Stimulated activated effector memory CD8-positive, alpha-beta T cell treated with anti-CD3 and anti-CD28 coated beads, Interleukin-12 subunit alpha, Interleukin-12 subunit beta, amount 100 ng/mL, for 72 hours (primary cell): ENCODE measurements at regions not wholly inside any gene's neighbourhood (a gene's known extent, or its start where the extent isn't known, plus 50 kb on each side); places are given as distances from the start of the nearest gene placed in this dataset.

ENCODE experiments used
- ATAC-seq: fragments of 150-1000 bp; cut with Tn5 transposase; 2 replicates; pipeline ENCODE4 v1.10.0; 2021
- DNase-seq, 2 donors: peaks; one replicate each; pipeline ENCODE4 v3.0.0; 2021 to 2022; ENCODE audit warnings: low spot score in 2 of 2
- H3K27ac Mint-ChIP-seq: one replicate; pipeline ENCODE4 v1.8.0; 2022; ENCODE audit warnings: mild to moderate bottlenecking, mixed read lengths
- H3K36me3 Mint-ChIP-seq: one replicate; pipeline ENCODE4 v1.8.0; 2022; ENCODE audit warnings: mild to moderate bottlenecking, mixed read lengths
- H3K4me1 Mint-ChIP-seq: one replicate; pipeline ENCODE4 v1.8.0; 2022; ENCODE audit warnings: mixed read lengths
- H3K4me3 Mint-ChIP-seq: one replicate; pipeline ENCODE4 v1.8.0; 2022; ENCODE audit warnings: mild to moderate bottlenecking, mixed read lengths
- H3K9me3 Mint-ChIP-seq: one replicate; pipeline ENCODE4 v1.8.0; 2022; ENCODE audit warnings: mixed read lengths

DNA sequence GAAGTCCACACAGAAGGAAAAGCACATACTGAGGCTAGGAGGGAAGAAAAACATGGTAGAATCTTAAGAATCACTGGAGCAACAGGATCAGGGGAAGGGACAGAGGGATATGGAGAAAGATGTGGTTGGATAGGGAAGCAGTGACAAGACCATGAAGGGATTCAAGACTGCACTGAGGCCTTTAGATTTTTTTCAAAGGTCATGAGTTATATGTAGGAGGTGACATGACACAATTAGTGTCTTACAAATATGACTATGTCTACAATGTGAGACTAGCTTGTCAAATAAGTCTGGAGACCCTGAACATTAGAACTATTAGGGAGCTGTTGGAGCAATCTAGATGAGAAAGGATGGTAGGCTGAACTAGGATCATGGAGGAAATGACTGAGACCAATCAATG lies 1130.3 kb upstream of the ZEB2 start:
- no peak for ATAC-seq
- no peaks in the 10 kb centered on the region for H3K36me3 Mint-ChIP-seq
- no peak for DNase-seq
- no peak overlapping the region for H3K4me3 Mint-ChIP-seq
- H3K4me1 Mint-ChIP-seq: no peaks in the 10 kb centered on the region
- H3K9me3 Mint-ChIP-seq: peaks cover 3% of the 10 kb centered on the region
- no peak overlapping the region for H3K27ac Mint-ChIP-seq

DNA sequence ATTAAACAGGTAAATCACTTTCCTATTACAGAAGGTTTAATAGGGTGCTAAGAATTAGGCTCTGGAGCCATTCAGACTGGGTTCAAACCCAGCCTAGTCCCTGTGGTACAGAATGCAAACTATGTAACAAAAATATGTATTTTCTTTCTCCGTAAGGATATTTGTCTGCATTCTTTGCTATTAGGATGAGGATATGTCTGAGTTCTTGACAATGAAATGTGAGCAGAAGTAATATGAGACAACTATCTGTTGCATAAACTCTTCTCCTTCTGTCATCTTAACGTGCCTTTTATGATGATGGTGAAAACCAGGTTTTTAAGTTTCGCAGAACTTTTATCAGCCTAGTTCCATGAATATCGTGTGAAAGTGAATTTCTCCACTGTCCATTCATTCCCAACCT lies 1129.1 kb upstream of the ZEB2 start:
- ATAC-seq: no peak
- no peak overlapping the region for H3K27ac Mint-ChIP-seq
- H3K4me1 Mint-ChIP-seq: no peaks in the 10 kb centered on the region
- DNase-seq: no peak
- H3K4me3 Mint-ChIP-seq: no peak overlapping the region
- no peaks in the 10 kb centered on the region for H3K36me3 Mint-ChIP-seq
- H3K9me3 Mint-ChIP-seq: peaks cover 3% of the 10 kb centered on the region

DNA sequence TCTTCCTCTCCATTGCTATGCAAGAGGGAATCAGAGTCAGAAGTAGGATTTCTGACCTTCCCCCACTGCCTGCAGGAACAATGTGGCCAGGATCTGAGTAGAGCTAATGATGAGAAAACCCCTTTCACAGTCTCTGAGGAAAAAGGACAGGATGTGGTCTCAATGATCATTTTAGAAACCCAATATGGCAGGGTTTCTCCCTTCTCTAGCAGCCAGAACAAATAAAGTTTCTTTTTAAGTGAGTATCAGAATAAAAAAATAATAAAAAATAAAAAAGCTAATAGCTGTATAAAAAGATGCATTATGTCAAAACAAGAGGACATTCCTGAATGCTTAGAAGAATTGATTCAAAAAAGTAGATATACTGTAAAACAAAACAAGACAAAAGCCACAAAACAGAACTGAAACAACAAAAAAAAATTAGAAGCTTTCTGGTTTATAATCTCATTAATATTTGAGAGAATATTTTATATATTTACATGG lies 1124.9 kb upstream of the ZEB2 start:
- H3K4me3 Mint-ChIP-seq: no peak overlapping the region
- DNase-seq (no peak), ATAC-seq (no peak)
- H3K9me3 Mint-ChIP-seq: peaks cover under 1% of the 10 kb centered on the region
- no peak overlapping the region for H3K27ac Mint-ChIP-seq
- H3K4me1 Mint-ChIP-seq: no peaks in the 10 kb centered on the region
- H3K36me3 Mint-ChIP-seq: no peaks in the 10 kb centered on the region

DNA sequence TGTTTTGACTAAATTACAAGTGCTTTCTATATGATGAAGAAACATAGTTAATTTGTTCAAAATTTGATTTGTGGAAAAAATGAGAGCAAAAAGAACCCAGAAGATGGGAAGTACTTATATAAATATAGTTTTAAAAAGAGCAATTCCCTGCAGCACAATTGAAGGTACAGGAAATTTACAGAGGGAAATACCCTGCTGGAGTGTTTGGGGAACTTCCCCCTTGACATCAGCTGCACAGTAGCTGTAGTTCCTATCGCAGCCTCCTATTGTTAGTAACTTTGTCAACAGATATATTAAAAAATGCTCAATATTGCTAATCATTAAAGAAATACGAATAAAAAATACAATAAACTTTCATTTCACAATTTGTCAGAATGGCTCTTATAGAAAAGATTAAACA lies 1118.8 kb upstream of the ZEB2 start:
- H3K9me3 Mint-ChIP-seq: no peaks in the 10 kb centered on the region
- H3K27ac Mint-ChIP-seq: no peak overlapping the region
- no peaks in the 10 kb centered on the region for H3K4me1 Mint-ChIP-seq
- no peaks in the 10 kb centered on the region for H3K36me3 Mint-ChIP-seq
- no peak for ATAC-seq
- no peak overlapping the region for H3K4me3 Mint-ChIP-seq
- DNase-seq: no peak

DNA sequence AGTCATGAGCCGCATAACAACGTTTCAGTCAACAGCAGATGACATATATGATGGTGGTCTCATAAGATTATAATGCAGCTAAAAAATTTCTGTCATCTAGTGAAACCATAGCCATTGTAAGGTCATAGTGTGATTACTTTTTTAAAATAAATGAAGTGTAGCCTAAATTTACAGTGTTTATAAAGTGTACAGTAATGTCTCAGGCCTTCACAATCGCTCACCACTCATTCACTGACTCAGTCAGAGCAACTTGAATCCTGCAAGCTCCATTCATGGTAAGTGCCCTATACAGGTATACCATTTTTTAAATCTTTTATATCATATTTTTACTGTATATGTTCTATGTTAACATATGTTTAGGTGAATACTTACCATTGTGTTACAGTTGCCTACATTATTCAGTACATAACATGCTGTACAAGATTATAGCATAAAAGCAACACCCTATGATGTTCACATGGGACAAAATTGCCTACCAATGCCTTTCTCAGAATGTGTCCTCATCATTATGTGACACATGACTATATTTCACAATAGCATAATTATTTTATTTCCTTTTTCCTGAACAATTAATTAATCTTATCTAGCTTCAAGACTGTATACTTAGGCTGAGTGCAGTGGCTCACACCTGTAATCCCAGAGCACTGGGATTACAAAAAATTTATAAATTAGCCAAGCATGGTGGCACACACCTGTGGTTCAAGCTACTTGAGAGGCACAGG lies 1115.9 kb upstream of the ZEB2 start:
- Mint-ChIP-seq H3K4me1 (no peaks in the 10 kb centered on the region), H3K4me3 (no peak overlapping the region), H3K9me3 (peaks cover 3% of the 10 kb centered on the region), H3K36me3 (no peaks in the 10 kb centered on the region), H3K27ac (no peak overlapping the region)
- DNase-seq: no peak
- ATAC-seq: no peak

DNA sequence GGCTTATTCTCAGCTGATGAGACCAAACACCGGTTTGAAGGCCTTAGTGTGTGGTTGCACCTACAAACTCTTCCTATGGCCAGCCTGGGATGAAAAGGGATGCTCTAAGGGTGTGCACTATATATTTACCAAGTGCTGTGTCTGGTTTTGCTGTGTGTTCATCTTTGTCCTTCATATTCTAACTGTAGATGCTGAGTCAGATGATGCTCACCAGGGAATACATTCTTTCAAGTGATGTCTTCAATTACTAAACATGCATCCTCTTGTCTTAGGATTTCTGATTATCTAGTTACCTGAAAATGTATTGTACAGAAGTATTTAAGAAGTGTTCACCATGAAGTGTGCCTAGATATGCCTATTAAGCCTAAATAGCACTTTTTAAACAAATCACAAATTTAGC lies 1111.6 kb upstream of the ZEB2 start:
- ATAC-seq (no peak), DNase-seq (no peak)
- no peak overlapping the region for H3K27ac Mint-ChIP-seq
- H3K4me3 Mint-ChIP-seq: no peak overlapping the region
- H3K9me3 Mint-ChIP-seq: peaks cover 3% of the 10 kb centered on the region
- no peaks in the 10 kb centered on the region for H3K4me1 Mint-ChIP-seq
- no peaks in the 10 kb centered on the region for H3K36me3 Mint-ChIP-seq

DNA sequence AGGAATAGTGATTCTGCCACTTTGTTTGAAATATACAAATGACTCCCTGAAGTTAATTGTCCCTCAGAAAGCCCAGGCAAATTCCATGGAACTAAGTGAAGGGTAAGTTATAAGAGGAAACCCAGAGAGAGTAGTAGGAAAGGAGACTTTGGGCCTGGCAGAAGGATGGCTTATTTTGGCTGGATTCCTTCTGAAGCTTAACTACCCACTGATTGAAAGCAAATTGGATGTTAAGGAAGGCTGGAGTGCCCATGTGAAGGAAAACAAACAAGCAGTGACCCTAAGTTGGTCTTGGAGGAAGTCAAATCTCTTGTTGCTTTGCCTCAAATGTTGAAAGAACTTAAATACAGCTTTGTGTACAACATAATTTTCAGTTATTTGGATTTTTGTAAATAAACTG lies 1106.4 kb upstream of the ZEB2 start:
- no peak for ATAC-seq
- Mint-ChIP-seq H3K9me3 (no peaks in the 10 kb centered on the region), H3K4me3 (no peak overlapping the region), H3K36me3 (no peaks in the 10 kb centered on the region), H3K27ac (no peak overlapping the region), H3K4me1 (no peaks in the 10 kb centered on the region)
- DNase-seq: no peak

DNA sequence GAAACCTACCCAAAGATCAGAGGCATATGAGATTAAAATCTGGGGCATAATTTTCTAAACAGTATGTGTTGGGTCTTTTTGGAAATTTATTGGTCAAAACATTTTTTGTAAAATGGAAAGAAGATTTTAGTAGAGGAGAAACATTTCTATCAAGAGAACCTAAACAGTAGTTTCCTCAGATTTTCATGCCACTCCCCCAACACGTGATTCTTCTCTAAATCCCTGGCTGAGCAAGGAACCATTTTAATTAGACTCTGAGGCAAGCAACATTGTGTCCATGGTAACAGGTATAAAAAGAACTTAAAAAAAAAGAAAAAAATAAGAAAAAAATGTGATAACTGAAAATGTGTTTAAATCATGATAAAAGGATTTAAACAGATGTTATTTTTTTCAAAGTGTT lies 1105.2 kb upstream of the ZEB2 start:
- DNase-seq (no peak), ATAC-seq (no peak)

DNA sequence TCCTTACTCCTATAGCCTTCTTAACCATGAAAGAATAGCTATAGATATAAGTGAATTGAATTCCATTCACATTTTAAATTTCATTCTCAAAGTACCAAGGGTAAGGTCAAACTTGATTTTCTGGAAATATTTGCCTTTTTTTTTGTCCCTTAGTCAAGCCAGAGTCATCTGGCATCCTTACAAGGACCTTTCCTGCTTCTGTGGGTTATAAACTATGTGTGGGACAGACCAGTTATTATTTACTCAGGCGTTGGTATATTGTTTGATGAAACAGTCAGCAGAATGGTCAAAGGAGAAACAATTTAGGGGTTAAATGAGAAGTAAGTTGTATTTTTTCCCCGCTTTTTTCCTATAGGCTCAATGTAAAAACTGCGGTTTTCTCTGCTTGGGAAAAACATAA lies 1103.2 kb upstream of the ZEB2 start:
- Mint-ChIP-seq H3K9me3 (no peaks in the 10 kb centered on the region), H3K4me1 (no peaks in the 10 kb centered on the region), H3K4me3 (no peak overlapping the region), H3K36me3 (no peaks in the 10 kb centered on the region), H3K27ac (no peak overlapping the region)
- DNase-seq (no peak), ATAC-seq (no peak)

More for the DNA sequence above, 1105.2 kb upstream of the ZEB2 start:
- Mint-ChIP-seq H3K4me1 (no peaks in the 10 kb centered on the region), H3K27ac (no peak overlapping the region), H3K36me3 (no peaks in the 10 kb centered on the region), H3K9me3 (no peaks in the 10 kb centered on the region), H3K4me3 (no peak overlapping the region)

- ATAC-seq (no peak), DNase-seq (no peak)
- H3K4me1 Mint-ChIP-seq: no peaks in the 10 kb centered on the region
- H3K27ac Mint-ChIP-seq: no peak overlapping the region
- no peaks in the 10 kb centered on the region for H3K36me3 Mint-ChIP-seq
- no peaks in the 10 kb centered on the region for H3K9me3 Mint-ChIP-seq
- H3K4me3 Mint-ChIP-seq: no peak overlapping the region
Observed at GRCh38 chr2:145622285-145622684, 1102.4 kb upstream of the ZEB2 start.

DNA sequence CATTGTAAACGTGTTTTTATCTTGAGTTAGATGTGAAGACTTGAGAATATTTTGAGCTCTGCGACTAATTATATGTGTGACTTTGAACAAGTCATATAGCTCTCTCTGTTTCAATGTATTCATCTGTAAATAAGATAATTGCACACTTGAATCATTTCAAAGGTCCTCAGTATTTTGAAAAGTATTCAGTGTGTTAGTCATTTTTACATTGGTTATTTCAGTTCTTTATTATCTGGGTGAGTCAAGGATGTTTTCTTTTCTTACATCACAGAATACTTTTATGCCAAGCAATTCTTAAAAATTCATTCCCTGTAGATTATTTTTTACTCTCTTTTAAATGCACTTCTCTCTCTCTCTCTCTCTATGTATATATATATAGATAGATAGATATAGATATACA lies 1098.0 kb upstream of the ZEB2 start:
- Mint-ChIP-seq H3K4me1 (no peaks in the 10 kb centered on the region), H3K4me3 (no peak overlapping the region), H3K36me3 (no peaks in the 10 kb centered on the region), H3K27ac (no peak overlapping the region), H3K9me3 (peaks cover 2% of the 10 kb centered on the region)
- ATAC-seq: no peak
- DNase-seq: no peak

- H3K27ac Mint-ChIP-seq: no peak overlapping the region
- H3K4me3 Mint-ChIP-seq: no peak overlapping the region
- H3K4me1 Mint-ChIP-seq: no peaks in the 10 kb centered on the region
- no peak for DNase-seq
- no peak for ATAC-seq
- peaks cover 4% of the 10 kb centered on the region for H3K9me3 Mint-ChIP-seq
- no peaks in the 10 kb centered on the region for H3K36me3 Mint-ChIP-seq
Observed at GRCh38 chr2:145617420-145617819, 1097.5 kb upstream of the ZEB2 start.

- ATAC-seq: no peak
- no peak overlapping the region for H3K4me3 Mint-ChIP-seq
- no peaks in the 10 kb centered on the region for H3K36me3 Mint-ChIP-seq
- no peaks in the 10 kb centered on the region for H3K4me1 Mint-ChIP-seq
- H3K27ac Mint-ChIP-seq: no peak overlapping the region
- peaks cover 6% of the 10 kb centered on the region for H3K9me3 Mint-ChIP-seq
- no peak for DNase-seq
Observed at GRCh38 chr2:145615626-145616025, 1095.7 kb upstream of the ZEB2 start.

DNA sequence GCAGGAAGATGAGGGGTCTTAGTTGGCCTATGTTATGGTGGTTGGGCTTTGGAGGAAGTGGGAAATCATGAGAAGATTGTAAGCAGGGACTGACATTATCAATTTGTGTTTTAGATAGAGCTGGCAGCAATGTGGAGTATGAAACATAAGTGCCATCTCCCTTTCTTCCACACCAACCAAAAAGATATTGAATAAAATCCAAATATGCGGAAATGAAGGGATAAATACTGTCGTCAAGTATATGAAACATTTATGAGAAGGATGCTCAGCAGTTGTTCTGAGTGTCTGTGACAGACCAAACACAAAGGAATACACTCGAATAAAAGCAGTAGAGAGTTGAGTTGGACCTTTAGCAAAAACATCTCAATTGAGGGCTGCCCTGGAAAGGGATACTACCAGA lies 1090.0 kb upstream of the ZEB2 start:
- Mint-ChIP-seq H3K36me3 (no peaks in the 10 kb centered on the region), H3K9me3 (peaks cover 8% of the 10 kb centered on the region), H3K4me1 (no peaks in the 10 kb centered on the region), H3K27ac (no peak overlapping the region), H3K4me3 (no peak overlapping the region)
- DNase-seq: no peak
- ATAC-seq: no peak

DNA sequence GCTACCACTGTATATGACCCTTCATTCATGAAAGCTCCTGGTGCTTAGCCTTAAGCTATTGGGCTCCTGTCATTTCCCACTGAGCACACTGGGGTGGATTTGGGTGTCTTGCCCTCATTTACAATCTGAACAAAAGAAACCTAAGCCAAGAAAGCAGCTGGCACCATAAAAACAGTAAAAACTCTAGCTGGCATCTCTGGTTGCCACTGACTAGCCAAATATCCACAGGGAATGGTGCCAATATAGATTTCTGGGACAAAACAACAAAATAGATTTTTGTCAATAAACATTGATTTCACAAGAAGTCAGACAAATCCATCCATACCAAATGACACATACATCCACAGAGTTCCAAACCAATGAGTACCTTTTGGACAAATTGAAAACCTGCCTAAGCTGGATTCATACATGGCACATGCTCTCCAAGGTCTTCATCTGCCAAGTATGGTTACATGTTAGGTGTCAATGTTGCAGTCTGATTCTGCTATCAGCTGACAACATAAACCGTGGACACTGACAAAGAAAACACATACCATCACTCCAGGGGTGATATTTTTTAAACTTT lies 1081.5 kb upstream of the ZEB2 start:
- H3K27ac Mint-ChIP-seq: no peak overlapping the region
- DNase-seq (no peak), ATAC-seq (no peak)
- no peak overlapping the region for H3K4me3 Mint-ChIP-seq
- H3K9me3 Mint-ChIP-seq: peaks cover 3% of the 10 kb centered on the region
- H3K36me3 Mint-ChIP-seq: no peaks in the 10 kb centered on the region
- H3K4me1 Mint-ChIP-seq: no peaks in the 10 kb centered on the region

DNA sequence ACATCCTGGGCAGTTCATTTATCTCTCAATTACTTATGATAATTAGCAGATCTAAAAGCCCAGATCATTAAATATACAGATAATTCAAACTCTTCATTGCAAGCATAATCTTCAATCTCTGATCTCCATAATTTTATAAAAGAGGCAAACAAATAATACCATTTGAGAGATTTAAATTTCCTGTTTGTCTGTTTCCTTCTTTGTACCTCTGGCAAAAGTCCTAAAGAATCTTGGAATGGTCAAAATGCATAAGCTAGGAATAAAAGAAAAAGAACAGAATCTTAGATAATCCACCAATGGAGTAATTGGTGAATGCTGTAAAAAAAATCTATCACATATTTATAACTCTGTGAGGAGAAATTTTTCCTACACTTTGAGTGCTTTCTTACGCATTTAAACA lies 1080.9 kb upstream of the ZEB2 start:
- DNase-seq (no peak), ATAC-seq (no peak)
- Mint-ChIP-seq H3K27ac (no peak overlapping the region), H3K4me1 (no peaks in the 10 kb centered on the region), H3K9me3 (peaks cover 3% of the 10 kb centered on the region), H3K36me3 (no peaks in the 10 kb centered on the region), H3K4me3 (no peak overlapping the region)
